Posterior vena cava (tissue), 2 donors: ENCODE measurements at regions not wholly inside any gene's neighbourhood (a gene's known extent, or its start where the extent isn't known, plus 50 kb on each side); places are given as distances from the start of the nearest gene placed in this dataset.
"Not testable (repeated sequence)": the region's sequence is repeated elsewhere in the genome, so short reads cannot be mapped to it uniquely, and the experiment has no call there.

Experiments used
- DNase-seq: peaks from one replicate; pipeline ENCODE4 v3.0.0-alpha.2; 2020; ENCODE audit warnings: low spot score
- intact Hi-C, 2 donors: fragments of 100-400 bp; cut with DNase I; formaldehyde crosslinking; loops; one replicate each; pipeline versions ENCODE4 v1.14.1 to v1.14.2; 2022 to 2023
- donor health status: DM: yes; HTN: yes; CAD: no.
- donor health status: DM: yes; HTN: yes; CAD: no.

DNA sequence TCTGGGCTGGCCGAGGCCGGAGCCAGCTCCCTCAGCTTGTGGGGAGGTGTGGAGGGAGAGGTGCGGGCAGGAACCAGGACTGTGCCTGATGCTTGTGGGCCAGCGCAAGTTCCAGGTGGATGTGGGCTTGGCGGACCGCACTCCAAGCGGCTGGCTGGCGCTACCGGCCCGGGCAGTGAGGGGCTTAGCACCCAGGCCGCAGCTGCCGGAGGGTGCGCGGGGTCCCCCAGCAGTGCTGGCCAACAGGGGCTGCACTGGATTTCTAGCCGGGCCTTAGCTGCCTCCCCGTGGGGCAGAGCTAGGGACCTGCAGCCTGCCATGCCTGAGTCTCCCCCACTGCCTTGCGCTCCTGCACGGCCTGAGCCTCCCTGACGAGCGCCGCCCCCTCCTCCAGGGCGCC lies 242.8 kb downstream of the CCSER2 start:
- no peak for DNase-seq
- intact Hi-C loops, result no loop called here

DNA sequence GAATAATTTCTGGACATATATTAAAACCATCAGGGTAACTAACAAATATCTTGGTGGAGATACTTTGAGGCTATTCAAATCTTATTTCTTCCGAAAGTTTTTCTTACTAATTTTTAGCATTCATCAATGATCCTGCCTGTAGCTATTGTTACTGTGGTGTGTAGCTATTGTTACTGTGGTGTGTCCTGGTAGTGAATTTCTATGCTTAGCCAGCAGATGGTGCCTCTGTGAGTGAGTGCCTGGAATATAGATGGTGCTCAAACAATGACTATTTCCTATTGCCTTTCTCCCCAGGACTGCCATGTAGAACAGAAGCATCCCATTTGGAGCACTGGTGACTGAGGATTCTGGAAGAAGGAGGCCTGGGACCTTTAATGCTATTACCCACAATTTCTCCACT lies 245.7 kb downstream of the CCSER2 start:
- intact Hi-C loops, result no loop called here
- DNase-seq, result no peak

DNA sequence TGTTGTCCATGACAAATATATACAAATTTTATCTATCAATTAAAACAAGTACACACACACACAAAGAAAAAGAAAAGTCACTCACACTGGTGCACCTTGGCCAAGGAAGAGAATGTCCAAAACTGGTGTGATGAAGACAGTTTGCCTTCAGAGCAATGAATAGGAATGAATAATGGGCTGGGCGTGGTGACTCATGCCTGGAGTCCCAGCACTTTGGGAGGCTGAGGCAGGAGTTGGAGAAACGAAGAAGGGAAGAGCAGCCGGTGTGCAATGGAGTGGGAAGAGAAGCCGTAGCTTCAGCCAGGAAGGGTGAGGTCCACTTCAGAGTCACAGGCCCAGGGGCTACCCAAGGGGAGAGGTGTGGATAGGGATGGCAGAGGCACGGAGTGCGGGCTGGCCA lies 253.6 kb downstream of the CCSER2 start:
- intact Hi-C loops, result no loop called here
- DNase-seq, result no peak

DNA sequence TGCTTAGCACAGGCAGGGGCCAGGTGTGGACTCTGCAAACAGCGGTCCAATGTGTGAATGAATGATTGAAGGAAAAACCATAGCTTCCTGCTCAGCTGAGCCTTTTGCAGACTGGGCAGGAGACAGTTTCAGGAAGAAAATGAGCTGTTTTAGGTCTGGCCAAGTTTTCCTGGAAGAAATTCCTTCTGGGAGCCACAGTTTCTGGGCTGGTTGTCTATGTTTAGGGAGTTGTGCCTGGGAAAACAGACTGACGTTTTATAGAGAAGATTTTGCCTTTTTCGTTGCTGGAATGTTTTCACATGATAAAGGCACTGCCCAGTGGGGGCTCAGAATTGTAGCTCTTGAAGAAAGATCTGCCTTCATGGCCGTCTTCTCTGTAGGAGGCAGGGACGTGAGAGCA lies 255.1 kb downstream of the CCSER2 start:
- DNase-seq, result no peak

DNA sequence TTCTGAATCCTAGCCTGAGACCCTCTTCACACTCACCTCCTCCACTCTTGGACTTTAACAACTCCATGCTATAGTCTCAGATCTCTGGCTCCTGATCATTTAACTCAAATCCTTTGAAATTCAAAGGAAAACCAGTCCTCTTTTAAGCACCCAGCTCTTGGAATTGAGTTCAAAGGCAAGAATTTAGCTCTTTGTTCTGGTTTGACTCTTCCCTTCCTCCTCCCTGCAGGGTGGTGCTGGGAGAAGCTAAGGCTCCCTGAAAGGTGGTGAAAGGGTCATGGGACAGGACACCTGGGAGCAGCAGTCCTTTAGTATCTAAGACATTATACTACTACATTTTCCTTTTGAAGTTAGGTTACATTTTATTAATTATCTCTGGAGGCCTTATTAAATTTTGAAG lies 259.4 kb downstream of the CCSER2 start:
- intact Hi-C loops, result no loop called here
- DNase-seq, result no peak

More for the DNA sequence above, 255.1 kb downstream of the CCSER2 start:
- intact Hi-C loops, result no loop called here

DNA sequence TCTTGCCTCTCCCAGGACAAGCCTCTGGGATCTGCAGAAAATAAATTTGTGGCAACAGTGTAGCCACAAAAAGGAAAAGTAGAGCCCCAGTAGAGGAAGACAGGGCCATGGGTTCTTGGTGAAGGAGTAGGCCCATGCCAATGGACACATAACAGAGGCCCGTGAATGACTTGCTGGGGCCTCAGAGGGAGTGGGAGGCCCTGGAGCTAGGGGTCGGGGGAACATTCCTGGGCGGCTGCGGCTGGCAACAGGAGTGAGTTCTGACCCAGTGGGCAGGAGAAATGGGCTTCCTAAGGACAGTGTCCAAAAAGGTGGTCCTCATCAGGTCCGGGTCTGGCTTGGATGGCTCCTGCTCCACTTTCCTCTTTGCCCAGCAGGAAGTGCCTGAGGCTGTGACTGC lies 260.0 kb downstream of the CCSER2 start:
- intact Hi-C loops, result no loop called here
- DNase-seq, result no peak

DNA sequence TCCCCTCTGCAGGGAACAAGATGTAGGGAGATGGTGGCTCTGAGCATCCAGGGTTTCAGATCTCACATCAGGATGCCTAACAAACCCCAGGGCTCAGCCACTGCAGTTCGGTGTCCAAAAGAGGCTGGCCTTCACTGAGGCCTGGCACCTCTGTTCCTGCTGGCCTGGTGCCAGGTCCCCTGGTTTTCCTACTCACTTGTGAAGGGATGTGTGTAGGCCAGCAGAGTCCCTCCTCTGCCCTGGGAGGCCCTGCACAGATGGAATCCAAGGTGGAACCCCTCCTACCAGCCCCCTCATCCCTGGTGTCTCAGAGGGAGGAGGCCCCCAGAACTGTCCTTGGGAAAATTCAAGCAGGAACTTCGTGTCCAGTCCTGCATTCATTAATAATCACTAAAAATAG lies 260.6 kb downstream of the CCSER2 start:
- no peak for DNase-seq
- intact Hi-C loops, result no loop called here

DNA sequence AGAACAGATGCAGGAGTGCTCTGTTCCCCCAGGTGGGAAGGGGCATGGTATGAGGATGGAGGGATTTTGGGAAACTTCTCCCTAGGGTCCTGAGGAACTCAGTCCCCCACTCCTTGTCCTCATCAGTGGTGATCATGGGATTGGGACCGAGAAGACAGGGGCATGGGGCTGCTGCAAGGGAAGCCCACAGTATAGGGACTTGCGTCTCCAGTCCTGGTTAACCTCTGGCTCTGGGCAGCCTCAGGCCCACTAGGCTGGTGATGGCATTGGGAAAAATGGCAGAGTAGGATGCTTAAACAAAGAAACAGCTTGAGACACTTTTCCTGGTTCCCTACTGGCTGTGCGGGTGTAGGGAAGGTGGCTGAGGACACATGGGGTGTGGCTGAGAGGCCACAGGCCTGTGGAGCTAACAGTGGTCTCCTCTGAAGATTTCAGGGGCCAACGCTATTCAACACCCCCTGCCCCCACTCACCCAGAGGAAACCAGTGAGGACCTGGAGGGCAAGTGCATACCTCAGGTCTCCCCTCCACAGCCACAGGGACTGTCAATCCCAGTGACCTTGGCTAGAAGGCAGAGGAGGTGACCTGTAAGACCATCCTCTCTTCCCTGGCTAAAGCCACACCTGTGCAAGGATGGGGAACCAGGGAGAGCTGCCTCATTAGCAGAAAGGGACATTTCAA lies 261.3 kb downstream of the CCSER2 start:
- intact Hi-C loops, result no loop called here
- no peak for DNase-seq

DNA sequence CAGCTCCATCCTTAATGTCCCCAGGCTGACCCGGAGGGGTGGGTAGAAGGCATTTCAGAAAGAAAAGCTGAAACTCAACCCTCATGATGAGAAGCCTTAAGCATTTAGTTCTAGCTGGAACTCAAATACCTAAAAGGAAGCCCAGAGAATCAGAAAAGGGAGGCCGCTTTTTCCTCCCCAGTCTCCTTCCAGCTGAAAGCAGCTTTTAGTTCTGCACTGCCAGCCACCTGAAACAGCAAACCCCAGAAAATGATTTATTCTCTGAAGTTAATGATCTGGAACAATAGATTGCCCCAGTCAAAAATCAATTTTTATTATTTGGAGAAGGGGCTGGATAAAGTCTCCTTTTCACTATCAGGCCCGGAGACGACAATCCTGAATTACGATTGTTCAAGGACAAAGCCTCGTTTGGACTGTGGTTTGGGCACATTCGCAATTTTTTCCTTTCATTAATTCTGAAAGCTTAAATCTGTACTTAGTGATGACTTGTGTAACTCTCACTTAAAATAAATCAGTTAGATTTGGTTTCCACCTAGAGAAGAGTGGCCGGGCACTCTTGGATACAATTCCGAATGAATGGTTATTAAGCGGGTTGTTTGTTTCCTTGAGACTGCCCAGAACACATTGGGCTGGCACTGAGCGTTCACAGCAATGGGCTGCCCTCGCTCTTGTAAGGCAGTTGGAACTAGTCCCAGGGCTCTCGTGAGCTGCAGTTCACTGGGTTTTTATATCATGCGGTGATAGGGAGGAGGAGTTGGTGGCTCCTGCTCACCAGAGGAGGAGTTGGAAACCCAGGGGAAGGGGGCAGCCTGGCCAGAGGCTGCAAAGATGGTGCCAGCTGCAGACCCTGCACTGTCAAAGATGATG lies 262.2 kb downstream of the CCSER2 start:
- intact Hi-C loops, result no loop called here

DNA sequence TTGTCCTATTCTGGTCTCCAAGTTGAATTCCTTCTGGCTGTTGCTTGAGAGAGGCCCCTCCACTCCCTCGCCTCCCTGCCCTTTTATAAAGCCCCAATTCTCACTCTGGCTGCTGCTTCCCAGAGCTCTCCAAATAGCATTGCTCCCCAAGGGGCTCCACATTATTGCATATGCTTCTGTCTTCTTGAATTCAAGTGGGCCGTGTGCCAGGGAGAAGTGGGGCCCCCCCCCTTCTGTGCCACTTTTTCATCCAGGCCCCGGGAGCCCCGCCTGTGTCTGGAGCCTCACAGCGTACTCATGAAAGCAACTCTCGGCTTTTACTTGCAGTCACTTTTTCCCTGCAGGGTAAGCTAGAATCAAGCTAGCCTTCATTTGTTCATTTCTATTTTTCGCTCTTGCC lies 265.1 kb downstream of the CCSER2 start:
- intact Hi-C loops, result no loop called here
- no peak for DNase-seq

More for the DNA sequence above, 262.2 kb downstream of the CCSER2 start:
- no peak for DNase-seq

DNA sequence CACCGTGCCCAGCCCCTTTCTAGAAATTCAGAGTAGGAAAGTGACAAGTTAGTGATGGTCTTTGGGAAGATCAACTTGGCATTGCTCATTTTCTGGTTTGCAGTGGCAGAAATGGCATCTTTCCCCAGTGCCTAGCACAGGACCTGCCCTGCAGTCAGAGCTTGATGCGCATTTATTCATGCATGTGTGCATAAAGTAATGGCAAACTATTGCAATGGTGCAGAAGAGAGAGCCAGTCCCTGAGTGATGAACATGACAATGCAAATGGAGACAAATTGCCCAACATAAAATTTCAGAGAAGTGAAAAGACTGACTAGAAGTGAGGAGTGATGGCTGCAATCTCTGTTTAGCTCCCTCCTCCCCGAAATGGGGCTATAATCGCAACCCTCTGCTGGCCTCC lies 268.2 kb downstream of the CCSER2 start:
- intact Hi-C loops, result no loop called here

DNA sequence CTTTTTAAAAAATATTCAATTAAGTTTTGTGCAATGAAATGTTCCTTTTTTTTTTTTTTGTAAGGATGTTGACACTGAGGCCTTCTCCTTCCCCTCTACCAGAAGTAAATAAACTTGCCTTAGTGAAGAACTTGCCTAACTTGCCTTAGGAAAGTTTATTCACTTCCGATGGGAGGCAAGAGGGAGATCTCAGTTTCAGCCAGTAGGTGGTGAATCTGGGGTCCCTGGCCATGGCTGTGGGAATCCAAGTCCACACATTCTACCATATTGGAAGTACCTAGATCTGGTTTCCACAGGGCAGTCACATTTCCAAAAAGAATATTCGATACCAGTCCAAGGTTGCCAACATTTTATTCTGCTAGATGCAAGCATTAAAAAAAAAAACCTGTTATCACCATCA lies 270.9 kb downstream of the CCSER2 start:
- intact Hi-C loops, result no loop called here
- DNase-seq, result no peak

More for the DNA sequence above, 268.2 kb downstream of the CCSER2 start:
- DNase-seq, result no peak

DNA sequence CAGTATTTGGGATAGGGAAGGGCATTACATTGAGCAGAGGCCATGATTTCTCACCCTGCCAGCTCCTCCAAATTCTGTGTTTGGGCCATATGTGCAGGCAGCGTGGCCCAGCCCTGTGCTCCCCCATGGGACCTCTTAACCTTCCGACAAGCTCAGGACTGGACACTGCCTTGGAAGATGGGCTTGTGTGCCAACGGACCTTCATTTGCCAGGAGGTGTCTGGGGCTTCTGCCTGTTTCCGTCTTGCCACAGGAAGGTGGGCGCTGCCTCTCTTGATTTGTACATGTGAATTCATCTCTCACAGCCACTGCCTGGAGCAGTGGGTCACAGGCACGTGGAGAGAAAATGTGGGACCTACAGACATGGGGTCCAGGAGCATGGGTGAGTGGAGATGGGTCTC lies 272.6 kb downstream of the CCSER2 start:
- intact Hi-C loops, result no loop called here
- DNase-seq, result no peak

DNA sequence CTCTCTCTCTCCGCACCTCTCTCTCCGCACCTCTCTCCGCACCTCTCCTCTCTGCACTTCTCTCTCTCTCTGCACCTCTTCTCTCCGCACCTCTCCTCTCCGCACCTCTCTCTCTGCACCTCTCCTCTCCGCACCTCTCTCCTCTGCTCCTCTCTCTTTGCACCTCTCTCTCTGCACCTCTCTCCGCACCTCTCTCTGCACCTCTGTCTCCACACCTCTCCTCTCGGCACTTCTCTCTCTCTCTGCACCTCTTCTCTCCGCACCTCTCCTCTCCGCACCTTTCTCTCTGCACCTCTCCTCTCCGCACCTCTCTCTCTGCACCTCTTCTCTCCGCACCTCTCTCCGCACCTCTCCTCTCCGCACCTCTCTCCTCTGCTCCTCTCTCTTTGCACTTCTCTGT lies 274.2 kb downstream of the CCSER2 start:
- DNase-seq, intact Hi-C loops: not testable (repeated sequence)

DNA sequence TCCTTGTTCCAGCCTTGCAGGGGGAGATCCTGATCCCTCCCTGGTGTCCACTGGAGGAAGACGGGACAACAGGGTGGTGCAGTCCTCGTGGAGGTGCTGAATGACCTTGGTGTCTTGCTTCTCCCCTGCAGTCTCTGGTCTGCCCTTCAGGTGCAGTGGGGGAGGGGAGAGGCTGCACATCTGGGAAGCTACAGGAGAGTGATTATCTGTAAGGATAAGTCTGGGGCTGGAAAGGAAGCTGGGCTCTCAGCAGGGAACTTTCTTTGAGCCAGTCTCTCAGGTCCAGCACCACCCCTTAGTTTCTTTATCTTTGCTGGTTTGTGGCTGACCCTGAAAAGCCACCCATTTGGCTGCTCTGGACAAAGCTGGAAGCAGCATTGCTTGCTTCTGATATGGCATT lies 275.6 kb downstream of the CCSER2 start:
- intact Hi-C loops, result no loop called here
- DNase-seq, result no peak

DNA sequence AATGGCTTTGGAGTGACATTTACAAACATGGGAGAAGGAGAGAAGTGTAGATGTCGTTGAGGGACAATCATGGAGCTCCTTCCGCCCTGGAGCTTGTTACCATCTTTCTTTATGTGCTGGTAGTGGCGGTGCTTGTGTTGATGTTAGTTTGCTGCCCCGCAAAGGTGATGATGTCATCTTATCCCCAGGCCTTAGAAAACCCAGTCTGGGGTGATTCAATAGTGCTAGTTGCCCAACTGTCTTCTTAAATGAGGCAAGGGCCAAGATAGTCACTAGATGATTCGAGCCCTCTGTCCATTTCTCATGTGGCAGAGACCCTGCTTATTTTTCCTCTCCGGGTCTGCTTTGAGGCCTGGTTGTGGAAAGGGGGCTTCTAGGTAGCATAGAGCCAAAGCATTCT lies 277.4 kb downstream of the CCSER2 start:
- no peak for DNase-seq
- intact Hi-C loops, result no loop called here

DNA sequence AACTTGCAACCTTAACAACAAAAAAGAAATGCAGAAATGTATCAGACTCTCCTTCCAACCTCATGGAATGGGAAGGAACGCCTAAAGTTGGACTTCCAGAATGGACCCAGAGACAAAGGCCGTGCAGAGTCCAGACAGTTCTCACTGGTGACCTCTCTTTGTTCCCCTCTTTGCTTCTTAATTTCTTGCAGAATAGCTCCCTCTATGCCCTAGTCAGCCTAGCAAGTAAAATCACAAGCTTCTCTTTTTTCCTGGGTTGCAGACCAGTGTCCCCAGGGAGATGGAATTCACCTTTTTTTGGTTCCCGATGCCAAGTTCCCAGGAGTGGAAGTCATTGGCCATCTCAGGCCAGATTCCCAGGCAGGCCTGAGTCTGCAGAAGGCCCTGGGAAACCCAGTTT lies 278.0 kb downstream of the CCSER2 start:
- DNase-seq, result no peak
- intact Hi-C loops, result no loop called here

DNA sequence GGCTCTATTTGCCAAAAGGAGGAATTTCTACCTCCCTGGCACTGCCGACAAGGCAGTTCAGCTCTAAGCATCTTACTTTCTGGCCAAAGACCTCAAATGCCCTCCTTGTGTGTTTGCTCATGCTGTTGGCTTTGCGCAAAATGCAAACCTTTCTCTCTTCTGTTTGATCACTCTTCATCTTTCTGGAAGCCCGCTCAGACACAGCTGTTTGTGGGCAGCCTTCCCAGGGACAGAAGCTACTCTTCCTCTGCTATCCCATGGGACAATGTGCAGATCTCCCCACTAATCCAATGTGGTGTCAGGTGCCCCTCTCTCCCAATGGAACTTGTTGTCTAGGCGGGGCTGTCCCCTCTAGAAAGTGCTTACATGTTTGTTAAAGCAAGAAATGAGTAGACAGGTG lies 278.7 kb downstream of the CCSER2 start:
- DNase-seq, result no peak
- intact Hi-C loops, result no loop called here

DNA sequence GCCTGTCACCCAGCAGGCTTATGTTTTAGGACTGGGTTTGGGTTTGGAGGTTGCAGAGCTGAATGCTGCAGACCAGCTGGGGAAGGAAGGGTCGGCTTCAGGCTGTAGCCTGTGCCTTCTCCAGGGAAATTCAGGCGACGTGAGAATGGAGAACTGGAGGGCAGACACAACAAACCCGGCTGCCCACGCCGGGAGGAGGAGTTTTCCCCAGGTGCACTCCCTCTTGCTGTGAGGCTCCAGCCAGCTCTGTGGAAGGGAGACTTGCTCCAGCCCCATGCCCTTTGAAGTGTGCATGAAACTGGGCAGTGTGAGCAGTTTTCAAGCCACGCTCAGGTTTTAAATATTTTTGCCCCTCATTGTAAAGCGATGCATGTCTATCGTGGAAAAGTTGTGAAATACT lies 279.1 kb downstream of the CCSER2 start:
- no peak for DNase-seq
- intact Hi-C loops, result no loop called here

DNA sequence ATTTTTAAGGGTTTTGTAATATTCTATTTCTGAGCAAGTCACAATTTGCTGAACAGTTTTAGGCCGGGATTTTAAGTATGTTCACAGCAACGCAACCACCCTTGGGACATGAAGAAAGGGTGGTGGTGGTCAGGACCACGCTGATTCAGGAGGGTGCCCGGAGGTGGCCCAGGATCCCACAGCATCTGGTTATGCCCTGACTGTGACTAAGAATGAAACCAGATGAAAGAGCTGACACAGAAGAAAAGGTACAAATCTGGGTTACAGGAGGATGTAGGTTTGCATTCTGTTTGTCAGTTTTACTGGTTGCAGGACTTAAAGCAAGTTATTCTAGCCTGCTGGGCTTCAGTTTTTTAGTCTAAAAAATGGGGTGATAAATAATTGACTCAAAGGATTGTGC lies 279.7 kb downstream of the CCSER2 start:
- DNase-seq, result no peak
- intact Hi-C loops, result no loop called here
